SU-DHL-6 (cell line): ENCODE measurements at regions not wholly inside any gene's neighbourhood (a gene's known extent, or its start where the extent isn't known, plus 50 kb on each side); places are given as distances from the start of the nearest gene placed in this dataset.

Source experiments
- H2AFZ ChIP-seq: fragments of 200-600 bp; sonication (generic); 2 replicates; pipeline ENCODE4 v1.6.1; 2014; ENCODE audit warnings: low read depth, mild to moderate bottlenecking, moderate library complexity, mixed read lengths, antibody characterized with exemption, low read length; ENCODE audit not compliant: severe bottlenecking
- H3F3A ChIP-seq: fragments of 200-600 bp; shearing (Covaris generic); 2 replicates; pipeline ENCODE4 v1.6.0; 2016; ENCODE audit warnings: antibody characterized with exemption, mild to moderate bottlenecking; ENCODE audit not compliant: insufficient read depth
- H3K27ac ChIP-seq: fragments of 200-600 bp; sonication (generic); 2 replicates; pipeline ENCODE4 v1.5.1; 2016; ENCODE audit warnings: low read depth, mild to moderate bottlenecking, low read length, moderate library complexity, mixed read lengths
- H3K27me3 ChIP-seq: fragments of 200-600 bp; sonication (generic), shearing (Covaris generic); 2 replicates; pipeline ENCODE4 v1.6.0; 2014; ENCODE audit warnings: mild to moderate bottlenecking, low read length
- H3K36me3 ChIP-seq: fragments of 200-600 bp; sonication (generic); 2 replicates; pipeline ENCODE4 v1.6.1; 2014; ENCODE audit warnings: mild to moderate bottlenecking, low read length, mixed read lengths
- H3K4me2 ChIP-seq: fragments of 300-600, 200-600 bp; shearing (Covaris generic), sonication (generic); 2 replicates; pipeline ENCODE4 v1.6.0; 2014; ENCODE audit warnings: low read length, low read depth, mild to moderate bottlenecking; ENCODE audit not compliant: poor library complexity, severe bottlenecking
- H3K4me3 ChIP-seq: fragments of 200-600 bp; sonication (generic); 2 replicates; pipeline ENCODE4 v1.5.1; 2014; ENCODE audit warnings: antibody characterized with exemption, low read length, mild to moderate bottlenecking, mixed read lengths; ENCODE audit not compliant: insufficient read depth, poor library complexity, severe bottlenecking
- H3K79me2 ChIP-seq: fragments of 200-600 bp; sonication (generic); 2 replicates; pipeline ENCODE4 v1.6.1; 2014; ENCODE audit warnings: mild to moderate bottlenecking, low read length, moderate library complexity; ENCODE audit not compliant: insufficient read depth
- H3K9ac ChIP-seq: fragments of 200-600 bp; sonication (generic); 2 replicates; pipeline ENCODE4 v1.7.0; 2014; ENCODE audit warnings: mild to moderate bottlenecking, low read length
- H3K9me2 ChIP-seq: fragments of 200-600 bp; sonication (generic); replicated peaks from 2 replicates; pipeline ENCODE4 v1.6.1; 2014; ENCODE audit warnings: low read length; ENCODE audit not compliant: insufficient read depth
- H3K9me3 ChIP-seq: fragments of 200-600 bp; sonication (generic); 2 replicates; pipeline ENCODE4 v1.6.1; 2014; ENCODE audit warnings: low read length, mixed read lengths; ENCODE audit not compliant: insufficient read depth
- H4K20me1 ChIP-seq: fragments of 200-600 bp; sonication (generic); 2 replicates; pipeline ENCODE4 v1.6.1; 2014; ENCODE audit warnings: low read depth, mild to moderate bottlenecking, antibody characterized with exemption, low read length, moderate library complexity, mixed read lengths
- CTCF ChIP-seq: fragments of 200-600 bp; sonication (generic); IDR thresholded peaks from one replicate; pipeline ENCODE4 v1.5.1; 2017; ENCODE audit warnings: antibody characterized with exemption, mild to moderate bottlenecking, low read length, moderate library complexity; ENCODE audit not compliant: insufficient read depth, poor library complexity, severe bottlenecking
- EZH2phosphoT487 ChIP-seq: fragments of 200-600 bp; sonication (generic), shearing (Covaris generic); conservative IDR thresholded peaks from 2 replicates; pipeline ENCODE4 v1.6.1; 2018; ENCODE audit warnings: mild to moderate bottlenecking, antibody characterized with exemption, low read length, moderate library complexity, mixed read lengths

- Histone ChIP-seq H2AFZ (peak overlapping the region; percentile 70), H4K20me1 (no peaks in the 10 kb centered on the region), H3K4me3 (no peak overlapping the region), H3K9ac (no peak overlapping the region), H3K36me3 (peaks cover 28% of the 10 kb centered on the region), H3K9me2 (no peaks in the 10 kb centered on the region), H3K27ac (peak overlapping the region; percentile 17; the same call in 1 of the 2 replicates), H3K9me3 (peaks cover 14% of the 10 kb centered on the region), H3K79me2 (no peaks in the 10 kb centered on the region), H3F3A (no peaks in the 10 kb centered on the region), H3K27me3 (no peaks in the 10 kb centered on the region), H3K4me2 (peak overlapping the region; percentile 3)
- no peak for TF ChIP-seq CTCF
- TF ChIP-seq EZH2phosphoT487: no peak
Measured at GRCh38 chr4:175106301-175106700, 188.1 kb downstream of the ADAM29 start.

GRCh38 chr4:175109933-175110332 is 191.8 kb downstream of the ADAM29 start:
- Histone ChIP-seq H3K79me2 (no peaks in the 10 kb centered on the region), H3K27ac (no peak overlapping the region), H3K9me2 (no peaks in the 10 kb centered on the region), H3K36me3 (peaks cover 32% of the 10 kb centered on the region), H3K27me3 (no peaks in the 10 kb centered on the region), H3K4me2 (no peak overlapping the region), H3K9ac (no peak overlapping the region), H3F3A (no peaks in the 10 kb centered on the region), H3K4me3 (no peak overlapping the region), H4K20me1 (no peaks in the 10 kb centered on the region), H3K9me3 (peaks cover 23% of the 10 kb centered on the region), H2AFZ (peak overlapping the region; percentile 75)
- TF ChIP-seq EZH2phosphoT487: no peak
- TF ChIP-seq CTCF: no peak

DNA sequence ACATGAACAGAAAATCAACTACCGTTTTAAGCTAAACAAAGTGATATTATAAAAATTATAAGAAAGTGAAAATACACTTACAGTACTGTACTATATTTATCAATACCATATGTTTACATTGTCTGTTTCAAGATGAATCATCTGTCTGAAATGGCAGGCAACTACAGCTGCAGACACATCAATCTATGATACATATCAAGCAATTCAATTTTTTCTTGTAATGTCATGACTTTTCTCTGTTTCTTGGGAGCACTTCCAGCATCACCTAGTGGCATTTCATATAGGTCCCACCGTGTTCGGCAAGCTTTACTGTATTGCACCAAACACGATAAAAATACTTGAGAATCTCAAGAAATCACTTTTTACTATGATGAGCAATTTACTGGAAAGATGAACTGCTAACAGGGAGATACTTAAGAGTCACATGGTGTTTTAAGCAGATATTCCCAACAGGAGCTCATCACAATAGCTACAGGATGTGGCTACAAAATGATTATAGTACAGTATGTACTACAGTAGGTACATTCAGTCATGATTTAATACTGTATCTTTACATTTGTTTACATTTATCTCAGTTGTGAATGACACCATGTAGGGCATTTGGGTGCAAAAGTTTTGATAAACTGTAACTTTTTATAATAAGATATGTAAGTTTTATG is 207.4 kb downstream of the ADAM29 start:
- Histone ChIP-seq H3K4me3 (no peak overlapping the region), H4K20me1 (no peaks in the 10 kb centered on the region), H2AFZ (no peak overlapping the region), H3K36me3 (peaks cover 7% of the 10 kb centered on the region; the same call in 1 of the 2 replicates), H3K9me2 (no peaks in the 10 kb centered on the region), H3K9ac (no peak overlapping the region), H3K4me2 (no peak overlapping the region), H3K27me3 (no peaks in the 10 kb centered on the region), H3F3A (no peaks in the 10 kb centered on the region), H3K9me3 (peaks cover 34% of the 10 kb centered on the region; the same call in 1 of the 2 replicates), H3K27ac (no peak overlapping the region), H3K79me2 (no peaks in the 10 kb centered on the region)
- TF ChIP-seq CTCF: no peak
- TF ChIP-seq EZH2phosphoT487: no peak
